Osteocyte (in vitro differentiated cells): ENCODE measurements at regions not wholly inside any gene's neighbourhood (a gene's known extent, or its start where the extent isn't known, plus 50 kb on each side); places are given as distances from the start of the nearest gene placed in this dataset.
A peak's percentile ranks its signal among the peaks of the same experiment; 100 is the strongest.

Experiments
- DNase-seq: peaks from one replicate; pipeline ENCODE4 v3.0.0; 2021; ENCODE audit warnings: mixed read lengths; ENCODE audit not compliant: unreplicated experiment; ENCODE audit errors: extremely low spot score
- H3K27ac Mint-ChIP-seq: one replicate; pipeline ENCODE4 v1.8.0; 2021; ENCODE audit warnings: mild to moderate bottlenecking, mixed read lengths; ENCODE audit not compliant: unreplicated experiment
- H3K27me3 Mint-ChIP-seq: one replicate; pipeline ENCODE4 v1.8.0; 2021; ENCODE audit warnings: mixed read lengths; ENCODE audit not compliant: unreplicated experiment
- H3K36me3 Mint-ChIP-seq: one replicate; pipeline ENCODE4 v1.8.0; 2021; ENCODE audit warnings: mixed read lengths; ENCODE audit not compliant: unreplicated experiment
- H3K4me1 Mint-ChIP-seq: one replicate; pipeline ENCODE4 v1.8.0; 2021; ENCODE audit warnings: mixed read lengths; ENCODE audit not compliant: unreplicated experiment
- H3K4me3 Mint-ChIP-seq: one replicate; pipeline ENCODE4 v1.8.0; 2021; ENCODE audit warnings: mild to moderate bottlenecking, moderate library complexity, mixed read lengths; ENCODE audit not compliant: unreplicated experiment
- H3K9me3 Mint-ChIP-seq: one replicate; pipeline ENCODE4 v1.8.0; 2021; ENCODE audit warnings: mixed read lengths; ENCODE audit not compliant: unreplicated experiment
- CTCF ChIP-seq: fragments of 200-600 bp; sonication (generic); IDR thresholded peaks from 2 replicates; pipeline ENCODE4 v1.5.0; 2021; ENCODE audit warnings: antibody characterized with exemption, mild to moderate bottlenecking, moderate library complexity

- H3K4me1 Mint-ChIP-seq: peaks cover 33% of the 10 kb centered on the region
- no peaks in the 10 kb centered on the region for H3K27me3 Mint-ChIP-seq
- no peak for DNase-seq
- no peak for TF ChIP-seq CTCF
- H3K9me3 Mint-ChIP-seq: no peaks in the 10 kb centered on the region
- peak overlapping the region; percentile 53 for H3K27ac Mint-ChIP-seq
- no peak overlapping the region for H3K4me3 Mint-ChIP-seq
- H3K36me3 Mint-ChIP-seq: no peaks in the 10 kb centered on the region
Observed at GRCh38 chr10:36766940-36767339, 358.5 kb upstream of the ANKRD30A start.

- Mint-ChIP-seq H3K36me3 (no peaks in the 10 kb centered on the region), H3K4me1 (peaks cover 29% of the 10 kb centered on the region), H3K4me3 (no peak overlapping the region), H3K27me3 (no peaks in the 10 kb centered on the region), H3K9me3 (no peaks in the 10 kb centered on the region), H3K27ac (peak overlapping the region; percentile 53)
- no peak for DNase-seq
- TF ChIP-seq CTCF: no peak
Observed at GRCh38 chr10:36766415-36766810, 359.0 kb upstream of the ANKRD30A start.

- H3K4me3 Mint-ChIP-seq: no peak overlapping the region
- TF ChIP-seq CTCF: no peak
- peaks cover 26% of the 10 kb centered on the region for H3K4me1 Mint-ChIP-seq
- peak overlapping the region; percentile 64 for H3K27ac Mint-ChIP-seq
- no peaks in the 10 kb centered on the region for H3K27me3 Mint-ChIP-seq
- H3K9me3 Mint-ChIP-seq: no peaks in the 10 kb centered on the region
- no peaks in the 10 kb centered on the region for H3K36me3 Mint-ChIP-seq
- no peak for DNase-seq
Observed at GRCh38 chr10:36765782-36766414, 359.5 kb upstream of the ANKRD30A start.

GRCh38 chr10:36764823-36765222 lies 360.6 kb upstream of the ANKRD30A start:
- H3K4me3 Mint-ChIP-seq: no peak overlapping the region
- no peaks in the 10 kb centered on the region for H3K36me3 Mint-ChIP-seq
- H3K27me3 Mint-ChIP-seq: no peaks in the 10 kb centered on the region
- H3K9me3 Mint-ChIP-seq: no peaks in the 10 kb centered on the region
- peaks cover 26% of the 10 kb centered on the region for H3K4me1 Mint-ChIP-seq
- DNase-seq: no peak
- TF ChIP-seq CTCF: no peak
- peak overlapping the region; percentile 64 for H3K27ac Mint-ChIP-seq

DNA sequence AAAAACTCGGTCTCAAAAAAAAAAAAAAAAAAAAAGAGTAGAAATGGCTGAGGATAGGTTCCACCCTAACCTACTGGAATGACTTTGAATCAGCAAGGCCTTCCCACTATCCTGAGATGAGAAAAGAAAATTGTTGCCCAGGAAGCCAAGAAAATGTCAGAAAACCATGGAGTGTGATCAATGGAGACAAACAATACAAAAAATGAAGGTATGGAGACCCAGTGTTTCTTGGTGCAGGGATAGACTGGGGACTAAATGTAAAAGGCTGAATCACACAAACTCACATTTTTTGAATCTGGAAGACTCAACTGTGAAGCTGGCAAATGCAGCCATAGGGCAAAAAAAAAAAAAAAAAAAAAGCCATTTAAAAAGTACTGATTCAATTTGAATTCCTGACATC lies 364.3 kb upstream of the ANKRD30A start:
- Mint-ChIP-seq H3K9me3 (no peaks in the 10 kb centered on the region), H3K27ac (no peak overlapping the region), H3K4me1 (peaks cover 25% of the 10 kb centered on the region), H3K27me3 (no peaks in the 10 kb centered on the region), H3K4me3 (no peak overlapping the region), H3K36me3 (no peaks in the 10 kb centered on the region)
- no peak for DNase-seq
- TF ChIP-seq CTCF: no peak
